GM03348 (cell line): ENCODE measurements at regions not wholly inside any gene's neighbourhood (a gene's known extent, or its start where the extent isn't known, plus 50 kb on each side); places are given as distances from the start of the nearest gene placed in this dataset.
"Not testable (repeated sequence)": the region's sequence is repeated elsewhere in the genome, so short reads cannot be mapped to it uniquely, and the experiment has no call there.

ENCODE experiments used
- DNase-seq: peaks from one replicate; pipeline ENCODE4 v3.0.0; 2012; ENCODE audit warnings: low spot score

DNA sequence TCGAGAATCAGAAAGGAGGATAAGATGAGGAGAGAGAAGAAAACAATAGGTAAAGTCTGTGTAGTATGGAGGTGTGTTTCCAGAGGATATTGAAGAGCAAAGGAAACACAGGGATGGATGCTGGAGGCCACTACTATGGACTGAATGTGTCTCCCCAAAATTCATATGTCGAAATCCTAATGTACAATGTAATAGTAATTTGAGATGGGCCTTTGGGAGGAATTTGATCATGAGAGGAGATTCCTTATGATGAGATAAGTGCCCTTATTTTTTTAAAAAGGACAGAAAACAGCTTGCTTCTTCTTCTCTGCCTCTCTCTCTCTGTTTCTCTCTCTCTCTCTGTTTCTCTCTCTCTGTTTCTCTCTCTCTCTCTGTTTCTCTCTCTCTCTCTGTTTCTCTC, 602.2 kb upstream of the ADAMTS5 start:
- DNase-seq, result peak; percentile 6

DNA sequence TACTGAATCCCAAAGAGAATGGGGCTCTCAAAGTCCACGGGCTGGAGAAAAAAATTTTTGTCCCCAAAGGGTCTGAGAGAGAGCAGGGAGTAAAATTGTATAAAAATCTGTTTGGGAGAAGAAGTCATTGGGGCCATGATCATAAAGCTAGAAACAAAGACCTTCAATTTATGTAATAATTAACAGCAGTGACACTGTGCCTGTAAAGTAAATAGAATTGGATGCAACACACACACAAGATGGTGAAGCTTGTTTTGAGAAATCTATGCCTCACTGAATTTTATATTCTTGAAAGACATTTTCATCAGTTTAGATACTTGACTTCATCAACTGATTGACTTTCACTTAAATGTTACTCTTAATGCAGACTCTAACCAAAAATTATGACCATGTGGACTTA, 600.5 kb upstream of the ADAMTS5 start:
- no peak for DNase-seq

DNA sequence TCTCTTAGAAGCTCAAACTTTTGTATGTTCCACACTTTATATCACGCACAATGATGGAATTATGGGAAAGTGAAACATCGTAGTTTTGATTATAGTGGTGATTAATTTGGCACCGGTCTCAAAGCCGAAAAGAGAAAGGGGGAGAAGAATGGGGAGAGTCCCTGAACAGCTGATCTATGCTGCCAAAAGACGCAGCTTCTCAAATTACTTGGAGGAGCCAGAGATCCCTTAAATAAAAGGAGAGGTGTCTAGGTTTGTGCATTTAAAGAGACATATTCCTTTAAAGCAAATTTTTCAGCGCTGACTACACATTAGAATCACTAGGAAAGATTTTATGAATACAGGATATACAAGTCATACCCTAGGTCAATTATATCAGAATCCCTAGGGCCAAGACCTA, 599.6 kb upstream of the ADAMTS5 start:
- no peak for DNase-seq

DNA sequence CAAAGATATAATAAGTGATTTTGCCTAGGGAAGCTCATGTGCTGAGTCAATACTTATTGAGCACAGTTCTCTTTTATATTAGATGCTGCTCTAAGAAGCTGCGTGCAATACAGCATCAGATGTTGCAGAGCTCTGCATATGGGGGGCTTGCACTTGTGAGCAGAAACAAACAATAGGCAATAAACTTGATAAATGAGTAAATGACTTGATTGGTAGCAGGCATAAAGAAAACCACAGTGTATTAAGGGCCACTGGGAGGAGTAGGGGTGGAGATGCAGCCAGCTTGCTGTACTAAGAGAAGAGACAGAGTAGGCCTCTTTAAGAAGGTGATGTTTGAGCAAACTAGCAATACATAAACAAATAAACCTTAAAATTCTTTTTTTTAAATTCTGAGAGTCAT, 598.5 kb upstream of the ADAMTS5 start:
- DNase-seq, result no peak

DNA sequence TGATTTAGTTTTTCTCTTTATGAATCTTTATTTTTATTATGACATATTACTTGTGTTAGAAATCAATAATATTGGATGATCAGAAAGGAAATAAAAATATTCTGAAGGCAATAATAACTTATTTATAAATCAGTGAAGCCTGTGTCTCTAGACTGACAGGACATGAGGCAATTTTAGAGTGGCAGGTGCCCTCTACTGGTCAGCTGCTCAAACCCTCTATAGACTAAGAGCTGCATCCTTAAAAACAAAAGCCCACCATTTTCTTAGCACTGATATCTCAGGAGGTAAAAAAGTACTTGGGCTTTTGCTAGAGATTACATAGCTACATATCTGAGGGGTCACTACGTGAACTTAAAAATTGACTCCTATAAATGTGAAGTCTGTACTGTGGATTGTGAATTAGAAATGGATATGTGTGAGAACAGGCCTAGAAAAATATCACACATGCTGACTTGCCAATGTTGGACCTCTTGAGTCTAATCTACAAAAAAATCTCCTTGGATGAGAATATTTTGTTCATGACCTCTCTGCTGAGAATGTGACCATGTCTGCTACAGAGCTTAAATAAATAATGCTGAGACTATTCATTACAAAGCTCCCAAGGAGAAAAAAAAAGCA, 597.9 kb upstream of the ADAMTS5 start:
- peak; percentile 43 for DNase-seq

DNA sequence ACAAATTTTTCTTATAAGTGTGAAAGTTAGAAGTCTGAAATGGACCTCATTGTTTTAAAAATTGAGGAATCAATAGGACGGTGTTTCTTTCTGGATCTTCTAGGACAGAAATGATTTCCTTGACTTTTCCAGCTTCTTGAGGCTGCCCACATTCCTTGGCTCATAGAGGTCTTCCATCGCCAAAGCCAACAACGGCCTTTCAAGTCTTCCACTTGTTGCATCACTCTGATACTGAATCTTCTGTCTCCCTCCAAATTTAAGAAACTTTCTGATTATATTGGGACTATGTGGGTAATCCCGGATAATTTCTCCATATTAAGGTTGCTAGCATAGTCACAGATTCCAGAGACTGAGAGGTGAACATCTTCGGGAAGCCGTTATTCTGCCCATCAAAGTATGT, 595.4 kb upstream of the ADAMTS5 start:
- no peak for DNase-seq

DNA sequence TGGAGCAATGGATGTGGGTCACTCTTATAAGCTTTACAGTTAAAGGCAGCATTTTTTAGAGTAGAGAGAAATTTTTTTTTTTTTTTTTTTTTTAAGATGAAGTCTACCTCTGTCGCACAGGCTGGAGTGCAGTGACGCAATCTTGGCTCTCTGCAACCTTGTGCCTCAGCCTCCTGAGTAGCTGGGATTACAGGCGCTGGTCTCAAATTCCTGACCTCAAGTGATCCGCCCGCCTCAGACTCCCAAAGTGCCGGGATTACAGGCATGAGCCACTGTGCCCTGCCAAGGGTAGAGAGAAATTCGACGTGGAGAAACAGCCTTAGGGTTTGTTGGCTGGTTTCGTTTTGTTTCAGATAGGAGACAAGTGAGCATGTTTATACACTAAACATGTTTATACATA, 594.2 kb upstream of the ADAMTS5 start:
- no peak for DNase-seq

DNA sequence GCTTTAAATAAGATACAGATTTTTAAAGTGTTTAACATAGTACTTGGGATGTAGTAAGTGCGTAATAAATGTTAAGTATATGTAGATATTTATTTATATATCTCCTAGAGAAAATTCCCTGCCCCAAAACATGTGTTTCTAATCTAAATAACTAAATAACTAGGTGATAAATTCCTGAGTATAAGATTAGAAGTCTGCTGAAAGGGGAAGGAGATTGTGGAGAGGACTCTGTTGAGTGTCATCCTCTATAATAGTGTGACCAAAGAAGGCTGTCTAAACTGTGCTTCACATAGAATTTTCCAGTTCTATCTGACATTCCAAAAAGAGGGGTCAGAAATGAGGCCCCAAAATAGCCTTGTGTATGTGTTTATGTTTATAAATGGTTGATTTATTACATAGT, 590.5 kb upstream of the ADAMTS5 start:
- no peak for DNase-seq

DNA sequence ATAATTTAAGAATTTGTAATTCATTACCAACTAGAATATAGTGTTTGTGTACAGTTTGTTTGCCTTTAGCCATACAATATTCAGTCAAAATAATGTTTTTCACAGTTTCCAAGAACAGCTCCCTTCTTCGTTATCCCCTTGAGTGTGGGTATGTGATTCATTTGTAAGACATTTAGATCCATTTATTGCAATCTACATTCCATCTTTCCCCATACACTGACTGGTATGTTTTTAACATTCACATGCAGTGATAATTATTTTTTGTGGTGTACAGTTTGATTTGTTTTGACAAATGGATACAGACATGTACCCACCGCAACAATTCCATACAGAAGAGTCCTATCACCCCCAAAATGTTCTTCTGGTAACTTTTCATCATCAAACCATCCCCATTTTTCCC, 589.1 kb upstream of the ADAMTS5 start:
- DNase-seq, result peak; percentile 19

DNA sequence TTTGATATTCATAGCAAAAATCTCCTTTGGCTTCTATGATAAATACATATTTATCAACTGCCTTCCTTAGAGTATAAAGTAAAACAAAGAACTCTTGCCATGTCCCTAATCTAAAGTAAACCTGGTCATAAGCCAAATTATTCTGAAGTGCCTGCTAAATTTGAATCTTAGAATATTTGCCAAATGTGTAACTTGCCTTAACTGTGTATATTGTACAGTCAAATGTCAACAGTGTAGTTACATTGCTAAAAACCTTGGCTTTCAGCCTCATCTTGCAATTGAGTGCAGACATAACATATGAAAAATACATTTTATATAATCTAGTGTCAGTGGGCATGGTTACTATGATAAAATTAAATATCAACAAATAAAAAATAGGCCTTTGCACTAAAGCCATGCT, 583.4 kb upstream of the ADAMTS5 start:
- no peak for DNase-seq

DNA sequence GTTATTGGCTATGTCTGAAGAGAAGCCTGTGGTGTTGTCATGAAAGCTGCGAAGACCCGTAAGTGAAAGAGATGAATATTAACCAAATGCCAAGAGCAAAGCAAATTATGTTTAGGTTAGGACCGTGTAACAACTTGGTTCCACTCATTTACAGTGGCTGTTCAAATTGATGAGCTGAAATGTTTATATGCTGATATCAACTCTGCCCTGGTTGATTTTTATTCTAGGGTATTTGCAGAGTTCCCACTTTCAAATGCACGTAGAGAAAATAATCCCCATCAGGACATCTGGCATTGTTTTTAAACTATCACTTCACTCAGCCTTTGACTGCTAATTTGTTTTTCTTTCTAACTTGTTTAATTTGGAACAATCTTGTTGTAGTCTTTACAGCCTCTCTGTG, 581.6 kb upstream of the ADAMTS5 start:
- no peak for DNase-seq

DNA sequence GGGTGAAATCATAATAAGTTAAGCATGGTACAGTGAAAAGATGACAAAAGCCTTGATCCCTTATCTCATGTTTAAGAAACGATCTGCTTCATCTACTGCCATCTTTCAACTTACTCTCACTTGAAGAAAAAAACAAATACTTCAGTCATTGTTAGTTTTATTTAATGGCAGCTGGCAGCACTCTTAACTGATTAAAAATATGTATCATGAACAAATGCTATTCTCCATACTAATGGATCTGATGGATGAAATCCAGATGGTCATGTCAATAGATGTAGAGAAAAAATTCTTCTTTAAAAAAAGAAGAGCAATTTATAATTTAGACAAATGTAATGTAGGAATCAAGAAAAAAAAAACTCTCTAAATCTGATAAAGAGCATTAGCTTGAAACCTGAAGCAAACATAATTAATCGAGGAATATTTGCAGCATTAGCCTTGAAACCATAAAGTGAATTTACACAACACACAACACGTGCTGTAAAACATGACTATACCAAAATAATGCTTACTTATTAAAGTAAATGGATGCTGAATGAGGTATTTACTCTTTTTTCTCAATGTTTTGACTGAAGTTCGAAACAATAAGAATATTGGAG, 579.0 kb upstream of the ADAMTS5 start:
- DNase-seq, result no peak

DNA sequence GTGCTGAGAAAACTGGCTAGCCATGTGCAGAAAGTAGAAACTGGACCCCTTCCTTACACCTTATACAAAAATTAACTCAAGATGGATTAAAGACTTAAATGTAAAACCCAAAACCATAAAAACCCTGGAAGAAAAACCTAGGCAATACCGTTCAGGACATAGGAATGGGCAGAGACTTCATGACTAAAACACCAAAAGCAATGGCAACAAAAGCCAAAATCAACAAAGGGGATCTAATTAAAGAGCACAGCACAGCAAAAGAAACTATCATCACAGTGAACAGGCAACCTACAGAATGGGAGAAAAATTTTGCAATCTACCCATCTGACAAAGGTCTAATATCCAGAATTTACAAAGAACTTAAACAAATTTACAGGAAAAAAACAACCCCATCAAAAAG, 575.2 kb upstream of the ADAMTS5 start:
- not testable (repeated sequence) for DNase-seq

DNA sequence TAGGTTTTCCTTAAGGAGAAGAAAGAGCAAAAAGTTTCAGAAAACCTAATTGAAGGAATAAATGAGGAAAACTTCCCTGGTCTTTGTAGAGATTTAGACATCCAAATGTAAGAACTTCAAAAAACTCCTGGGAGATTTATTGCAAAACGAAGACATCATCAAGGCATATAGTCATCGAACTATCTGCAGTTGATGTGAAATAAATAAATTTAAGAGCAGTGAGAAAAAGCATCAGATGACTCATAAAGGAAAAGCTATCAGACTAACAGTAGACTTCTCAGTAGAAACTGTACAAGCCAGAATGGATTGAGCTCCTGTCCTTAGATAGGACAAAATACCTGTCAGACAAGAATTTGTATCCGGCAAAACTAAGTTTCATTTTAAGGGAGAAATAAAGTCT, 569.4 kb upstream of the ADAMTS5 start:
- DNase-seq, result no peak

DNA sequence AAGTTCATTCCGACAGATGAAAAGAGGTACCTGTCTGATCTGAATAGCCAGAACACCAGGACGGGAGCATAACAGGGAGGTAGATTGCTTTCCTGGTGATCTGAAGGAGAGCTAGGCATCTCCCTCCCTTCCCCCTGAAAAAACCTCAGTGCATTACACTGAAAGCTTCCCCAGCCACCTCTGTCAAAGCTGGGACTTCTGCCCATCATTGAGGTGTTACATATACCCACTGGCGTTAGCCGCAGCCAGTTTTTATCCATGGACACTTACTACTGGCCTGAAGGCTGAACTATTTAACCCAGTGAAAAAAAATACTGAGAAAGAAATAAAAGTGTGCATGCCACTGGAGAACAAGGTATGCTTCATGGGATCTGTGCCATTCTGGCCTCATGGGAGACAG, 568.3 kb upstream of the ADAMTS5 start:
- no peak for DNase-seq

DNA sequence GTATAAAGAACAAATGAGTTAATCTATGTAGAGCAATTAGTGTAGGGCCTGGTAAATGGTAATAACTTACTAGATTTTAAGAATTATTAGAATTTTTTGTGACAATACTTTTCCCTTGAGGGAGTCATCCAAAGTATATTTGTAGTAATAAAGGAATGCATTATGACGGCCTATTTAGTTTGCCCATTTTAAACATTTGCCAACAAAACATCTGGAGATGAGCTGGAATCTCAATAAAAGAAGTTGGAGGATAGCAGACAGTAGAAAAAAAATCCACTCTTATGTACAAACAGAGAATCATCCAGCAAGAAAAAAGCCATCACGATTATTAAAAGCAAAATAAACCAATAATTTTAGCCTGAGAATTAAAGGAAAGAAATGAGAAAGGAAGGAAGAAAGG, 567.3 kb upstream of the ADAMTS5 start:
- peak; percentile 24 for DNase-seq

DNA sequence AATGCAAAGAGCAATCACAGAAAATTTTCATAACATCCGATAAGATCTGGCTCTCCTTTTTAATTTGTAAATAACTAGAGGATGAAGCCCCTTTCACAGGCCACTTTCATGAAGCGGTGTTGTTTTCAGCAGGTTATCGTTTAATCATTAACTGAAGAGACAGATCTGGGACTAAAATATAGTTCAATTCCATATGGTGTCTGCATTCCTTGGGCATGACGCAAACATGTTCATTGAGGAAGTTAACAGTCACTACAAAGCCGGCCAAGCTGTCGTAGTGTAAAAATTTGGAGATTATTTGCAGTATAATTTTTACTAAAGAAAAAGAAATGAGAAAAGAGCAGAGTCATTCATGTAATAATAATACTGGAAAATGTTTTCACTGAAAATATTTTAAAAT, 565.2 kb upstream of the ADAMTS5 start:
- no peak for DNase-seq

DNA sequence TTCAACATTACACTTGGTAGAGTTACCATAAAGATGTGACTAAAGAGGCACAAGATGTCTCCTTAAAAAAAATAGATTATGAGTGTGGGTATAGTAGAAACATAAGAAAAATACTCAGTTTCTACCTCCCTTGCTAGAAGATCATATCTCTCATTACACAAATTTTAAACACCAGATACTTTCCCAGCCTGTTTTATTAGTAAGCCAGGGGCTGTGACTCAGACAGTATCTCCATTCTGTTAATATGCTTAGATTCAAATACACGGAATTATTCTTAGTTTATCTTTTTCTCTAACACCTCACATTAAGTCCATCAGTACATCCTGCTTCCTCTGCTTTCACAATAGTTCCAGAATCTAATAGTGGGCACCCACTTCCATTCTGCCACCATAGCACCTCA, 561.8 kb upstream of the ADAMTS5 start:
- DNase-seq, result no peak

DNA sequence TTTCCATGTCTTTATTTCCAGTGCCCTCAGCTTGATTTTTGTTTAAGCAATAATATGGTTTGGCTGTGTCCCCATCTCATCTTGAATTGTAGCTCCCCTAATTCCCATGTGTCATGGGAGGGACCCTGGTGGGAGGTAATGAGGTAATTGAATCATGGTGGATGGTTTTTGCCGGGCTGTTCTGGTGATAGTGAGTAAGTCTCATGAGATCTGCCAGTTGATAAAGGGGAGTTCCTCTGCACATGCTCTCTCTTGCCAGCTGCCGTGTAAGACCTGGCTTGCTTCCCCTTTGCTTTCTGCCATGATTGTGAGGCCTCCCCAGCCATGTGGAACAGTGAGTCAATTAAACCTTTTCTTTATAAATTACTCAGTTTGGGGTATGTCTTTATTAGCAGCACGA, 559.6 kb upstream of the ADAMTS5 start:
- no peak for DNase-seq

DNA sequence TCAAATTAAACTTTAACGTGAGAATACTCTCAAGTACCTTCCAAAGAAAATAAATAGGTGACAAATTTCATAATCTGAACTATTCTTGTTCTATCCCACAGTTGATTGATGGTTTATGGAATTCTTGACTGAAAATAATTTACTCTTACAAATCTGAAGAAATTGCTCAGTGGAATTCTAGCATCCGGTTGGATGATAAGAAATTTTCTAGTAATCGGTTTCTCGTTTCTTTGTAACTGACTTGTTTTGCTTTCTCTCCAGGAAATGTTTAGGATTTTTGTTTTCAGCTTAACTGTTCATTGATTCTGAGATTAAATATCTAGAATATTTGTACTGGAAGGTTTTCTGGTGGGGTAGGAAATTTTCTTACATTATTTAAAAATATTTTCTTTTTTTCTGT, 558.9 kb upstream of the ADAMTS5 start:
- no peak for DNase-seq

DNA sequence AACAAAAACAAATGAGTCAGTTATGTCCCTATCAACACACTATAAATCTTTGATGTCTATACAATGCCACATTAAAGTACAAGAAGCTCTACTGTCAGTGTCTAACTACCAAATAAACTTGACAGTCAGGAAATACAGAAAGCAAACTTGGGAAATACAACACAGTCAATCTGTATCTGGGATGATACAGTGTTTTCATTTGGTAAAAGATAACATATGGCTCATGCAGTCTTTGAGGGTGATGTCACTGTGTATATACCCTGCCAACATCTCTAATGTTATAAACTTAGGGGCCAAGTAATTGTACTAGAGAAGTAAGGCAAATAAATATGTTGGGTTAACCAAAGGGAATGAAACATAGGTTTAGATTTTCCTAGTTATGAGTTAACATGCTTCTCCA, 552.5 kb upstream of the ADAMTS5 start:
- peak; percentile 37 for DNase-seq

DNA sequence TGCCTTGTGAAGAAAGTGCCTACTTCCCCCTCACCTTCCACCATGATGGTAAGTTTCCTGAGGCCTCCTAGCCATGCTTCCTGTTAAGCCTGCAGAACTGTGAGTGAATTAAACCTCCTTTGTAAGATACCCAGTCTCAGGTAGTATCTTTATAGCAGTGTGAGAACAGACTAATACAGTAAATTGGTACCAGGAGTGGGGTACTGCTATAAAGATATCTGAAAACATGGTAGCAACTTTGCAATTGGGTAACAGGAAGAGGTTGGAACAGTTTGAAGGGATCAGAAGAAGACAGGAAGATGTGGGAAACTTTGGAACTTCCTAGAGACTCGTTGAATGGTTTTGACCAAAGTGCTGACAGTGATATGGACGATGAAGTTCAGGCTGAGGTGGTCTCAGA, 550.3 kb upstream of the ADAMTS5 start:
- not testable (repeated sequence) for DNase-seq

DNA sequence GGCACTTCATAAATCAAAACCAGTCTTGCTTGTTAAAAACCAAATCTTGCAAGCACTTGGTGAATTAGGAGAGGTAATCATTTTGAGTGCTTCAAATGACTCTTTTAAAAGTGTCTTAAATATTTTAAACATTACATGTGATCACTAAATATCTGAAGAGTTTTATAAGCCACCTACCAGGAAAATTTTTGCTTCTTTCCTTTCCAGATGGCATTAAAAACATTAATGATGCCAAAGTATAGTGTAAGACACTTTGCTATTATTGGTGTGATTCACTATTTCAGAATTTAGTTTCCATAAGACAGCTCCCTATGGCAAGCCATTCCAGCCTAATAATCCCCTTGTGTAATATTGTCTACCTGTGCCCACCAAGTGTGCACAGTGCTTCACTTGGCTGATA, 548.8 kb upstream of the ADAMTS5 start:
- no peak for DNase-seq

DNA sequence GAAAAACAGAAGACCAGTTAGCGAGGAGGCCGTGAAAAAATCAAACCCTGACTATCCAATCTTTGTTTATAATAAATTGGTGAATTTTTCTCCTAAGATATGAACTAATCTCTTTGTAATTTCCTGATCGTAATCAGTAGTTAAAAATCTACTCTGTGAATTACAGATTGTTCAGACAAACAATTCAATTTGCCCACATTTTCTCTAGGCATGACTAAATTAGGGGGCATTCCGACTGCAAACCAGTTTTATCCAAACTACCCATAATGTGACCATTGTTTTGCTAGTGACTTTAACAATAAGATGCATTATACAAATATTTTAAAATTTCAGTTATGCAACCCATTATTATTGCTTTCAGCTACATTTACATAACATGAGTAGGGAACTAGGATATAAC, 546.9 kb upstream of the ADAMTS5 start:
- DNase-seq, result no peak

DNA sequence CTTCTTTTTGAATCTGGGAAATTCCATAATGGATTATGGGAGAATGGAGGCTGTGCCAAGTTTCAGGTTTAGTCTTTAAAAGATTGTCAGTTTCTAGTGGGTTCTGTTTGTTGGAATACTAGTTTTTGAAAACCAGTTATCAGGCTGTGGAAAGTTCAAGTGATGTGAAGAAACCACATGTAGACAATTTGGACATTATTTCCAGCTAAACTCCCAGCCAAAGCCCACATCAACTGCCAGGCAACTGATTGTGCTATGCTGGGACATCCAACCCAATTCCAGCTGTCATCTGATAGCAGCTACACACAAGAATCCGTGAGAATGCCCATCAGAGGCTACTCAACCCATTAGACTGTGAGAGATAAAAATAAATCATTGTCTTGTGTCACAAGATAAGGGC, 546.1 kb upstream of the ADAMTS5 start:
- no peak for DNase-seq
